ENCODE measurements at regions not wholly inside any gene's neighbourhood (a gene's known extent, or its start where the extent isn't known, plus 50 kb on each side); places are given as distances from the start of the nearest gene placed in this dataset.

DNA sequence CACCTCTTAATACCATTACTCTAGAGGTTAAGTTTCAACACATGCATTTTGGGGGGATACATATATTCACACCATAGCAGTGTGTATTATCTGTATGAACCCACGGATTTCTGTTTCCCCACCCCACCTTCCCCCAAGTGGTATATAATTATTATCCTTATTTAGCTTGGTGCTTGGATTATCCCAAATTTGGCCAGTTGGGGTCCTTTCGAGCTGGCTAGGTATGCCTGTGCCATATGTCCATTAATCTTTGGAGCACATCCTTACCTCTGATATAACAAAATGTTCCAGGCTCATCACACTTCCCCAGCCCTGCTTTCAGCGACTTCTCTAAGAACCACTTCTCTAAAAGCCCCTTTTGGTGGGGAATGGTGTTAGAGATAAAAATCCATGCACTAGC lies 118.7 kb upstream of the MLIP start:
- TF ChIP-seq, protein P1, sequence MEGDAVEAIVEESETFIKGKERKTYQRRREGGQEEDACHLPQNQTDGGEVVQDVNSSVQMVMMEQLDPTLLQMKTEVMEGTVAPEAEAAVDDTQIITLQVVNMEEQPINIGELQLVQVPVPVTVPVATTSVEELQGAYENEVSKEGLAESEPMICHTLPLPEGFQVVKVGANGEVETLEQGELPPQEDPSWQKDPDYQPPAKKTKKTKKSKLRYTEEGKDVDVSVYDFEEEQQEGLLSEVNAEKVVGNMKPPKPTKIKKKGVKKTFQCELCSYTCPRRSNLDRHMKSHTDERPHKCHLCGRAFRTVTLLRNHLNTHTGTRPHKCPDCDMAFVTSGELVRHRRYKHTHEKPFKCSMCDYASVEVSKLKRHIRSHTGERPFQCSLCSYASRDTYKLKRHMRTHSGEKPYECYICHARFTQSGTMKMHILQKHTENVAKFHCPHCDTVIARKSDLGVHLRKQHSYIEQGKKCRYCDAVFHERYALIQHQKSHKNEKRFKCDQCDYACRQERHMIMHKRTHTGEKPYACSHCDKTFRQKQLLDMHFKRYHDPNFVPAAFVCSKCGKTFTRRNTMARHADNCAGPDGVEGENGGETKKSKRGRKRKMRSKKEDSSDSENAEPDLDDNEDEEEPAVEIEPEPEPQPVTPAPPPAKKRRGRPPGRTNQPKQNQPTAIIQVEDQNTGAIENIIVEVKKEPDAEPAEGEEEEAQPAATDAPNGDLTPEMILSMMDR (conservative IDR thresholded peaks at IDR 0.05; ENCODE audit: low read depth, low read length), result peak; percentile 43

DNA sequence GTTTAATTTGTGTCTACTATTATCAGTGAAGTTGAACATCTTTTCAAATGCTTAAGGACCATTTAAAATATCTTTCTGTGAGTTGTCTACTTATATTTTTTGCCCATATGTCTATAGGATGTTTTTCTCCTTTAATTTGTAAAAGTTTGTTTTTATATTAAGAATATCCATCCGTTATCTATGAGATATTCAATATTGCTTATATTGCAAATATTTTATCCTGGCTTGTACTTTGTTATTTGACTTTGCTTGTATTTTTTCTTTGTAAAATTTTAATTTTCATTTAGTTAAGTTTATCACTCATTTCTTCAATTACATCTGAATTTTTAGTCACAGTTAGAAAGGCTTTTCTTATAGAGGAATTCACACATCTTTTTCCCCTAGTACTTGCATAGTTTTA lies 117.0 kb upstream of the MLIP start:
- TF ChIP-seq, protein P1 (conservative IDR thresholded peaks at IDR 0.05; ENCODE audit: low read depth, low read length), result no peak

More for the DNA sequence above, 118.7 kb upstream of the MLIP start:
- no peak for DNase-seq (ENCODE audit: low read depth)
- no peak overlapping the region for H3K4me3 ChIP-seq (ENCODE audit: low read depth, low read length)

DNA sequence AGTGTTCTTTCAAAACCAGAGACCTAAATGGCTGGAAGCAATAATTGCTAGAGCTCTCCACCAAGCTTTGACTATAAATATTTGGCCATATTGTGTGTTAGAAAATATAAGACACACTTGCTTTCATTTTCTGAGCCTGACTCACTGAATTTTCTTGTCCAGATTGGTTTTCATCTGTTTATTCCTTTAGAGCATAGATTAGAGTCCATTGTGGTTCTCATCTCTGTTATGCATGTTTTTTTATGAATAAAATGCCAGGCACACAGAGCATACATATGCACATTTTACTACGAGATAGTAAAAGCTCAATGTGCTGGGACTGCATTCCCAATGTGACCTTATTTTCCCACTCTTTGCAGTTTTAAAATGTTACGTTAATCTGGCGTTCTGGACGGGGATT lies 115.3 kb upstream of the MLIP start:
- TF ChIP-seq, protein P1 (conservative IDR thresholded peaks at IDR 0.05; ENCODE audit: low read depth, low read length), result no peak
- DNase-seq (ENCODE audit: low read depth), result no peak

More for the DNA sequence above, 117.0 kb upstream of the MLIP start:
- no peak overlapping the region for H3K4me3 ChIP-seq (ENCODE audit: low read depth, low read length)
- no peak for DNase-seq (ENCODE audit: low read depth)

DNA sequence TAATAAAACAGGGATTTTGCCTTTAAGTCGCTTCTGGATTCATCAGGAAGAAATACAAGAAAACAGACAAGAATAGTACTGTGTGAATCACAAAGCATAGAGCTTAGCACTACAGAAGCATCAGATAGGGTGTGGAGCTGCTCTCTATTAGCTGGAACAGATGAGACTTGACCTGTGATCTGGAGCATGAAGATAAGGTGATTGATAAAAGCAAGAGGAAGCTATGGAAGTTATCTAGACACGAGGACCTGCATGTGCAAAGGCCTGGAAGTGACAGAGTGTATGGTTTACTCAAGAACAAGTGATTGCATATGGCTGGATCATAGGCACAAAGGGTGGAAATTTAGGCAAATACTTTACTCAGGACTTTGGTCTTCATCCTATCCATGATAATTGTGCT lies 112.9 kb upstream of the MLIP start:
- DNase-seq (ENCODE audit: low read depth), result no peak
- no peak overlapping the region for H3K4me3 ChIP-seq (ENCODE audit: low read depth, low read length)
- TF ChIP-seq, protein P1 (conservative IDR thresholded peaks at IDR 0.05; ENCODE audit: low read depth, low read length), result no peak

More for the DNA sequence above, 115.3 kb upstream of the MLIP start:
- no peak overlapping the region for H3K4me3 ChIP-seq (ENCODE audit: low read depth, low read length)

DNA sequence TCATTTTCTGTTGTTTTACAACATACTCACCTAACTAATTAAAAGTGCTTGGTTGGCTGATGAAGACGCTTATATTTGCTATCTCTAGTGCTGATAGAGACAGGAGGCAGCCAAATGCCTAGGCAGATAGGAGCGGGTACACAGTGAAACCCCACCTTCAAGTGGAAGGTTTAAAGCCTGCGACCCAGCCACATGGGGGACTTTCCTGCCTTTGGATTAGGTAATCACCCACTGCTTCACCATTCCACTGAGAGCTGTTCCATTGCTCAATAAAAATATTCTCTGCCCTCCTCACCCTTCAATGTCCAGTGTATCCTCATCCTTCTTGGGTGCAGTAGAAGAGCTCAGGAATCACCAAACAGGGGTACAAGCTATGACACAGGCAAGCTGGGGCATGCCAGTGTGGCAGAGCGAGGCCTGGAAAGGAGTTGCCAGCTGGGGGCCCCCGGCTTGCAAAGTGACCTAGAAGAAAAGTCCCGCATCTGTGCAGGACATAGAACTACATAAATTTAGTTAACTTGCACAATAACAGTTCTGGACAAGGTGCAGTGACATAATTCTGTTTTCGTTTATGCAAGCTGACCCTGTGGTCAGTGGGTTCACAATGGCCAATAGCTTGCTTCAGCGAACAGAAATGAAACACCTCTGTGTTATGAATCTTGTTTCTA lies 112.0 kb upstream of the MLIP start:
- TF ChIP-seq, protein P1 (conservative IDR thresholded peaks at IDR 0.05; ENCODE audit: low read depth, low read length), result no peak
- H3K4me3 ChIP-seq (ENCODE audit: low read depth, low read length), result no peak overlapping the region
- peak; percentile 56 for DNase-seq (ENCODE audit: low read depth)

DNA sequence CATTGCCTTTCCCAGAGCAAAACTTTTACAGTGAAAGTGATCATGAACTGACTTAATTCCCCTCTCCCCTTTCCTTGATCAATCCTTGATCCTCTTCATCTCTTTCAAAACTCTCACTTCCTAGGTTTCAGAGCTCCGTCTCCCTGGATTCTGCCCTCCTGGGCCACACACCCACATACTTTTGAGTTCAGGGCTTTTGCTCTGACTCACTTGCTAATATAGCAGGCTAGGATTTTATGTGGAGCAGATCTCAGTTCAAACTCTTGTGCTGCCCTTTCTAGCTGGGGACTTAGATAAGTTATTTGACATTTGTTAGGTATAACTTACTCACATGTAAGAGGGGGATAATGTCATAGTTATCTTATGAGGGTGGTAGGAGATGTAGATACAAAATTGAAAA lies 109.1 kb upstream of the MLIP start:
- H3K4me3 ChIP-seq (ENCODE audit: low read depth, low read length), result no peak overlapping the region
- DNase-seq (ENCODE audit: low read depth), result no peak
- TF ChIP-seq, protein P1 (conservative IDR thresholded peaks at IDR 0.05; ENCODE audit: low read depth, low read length), result no peak

DNA sequence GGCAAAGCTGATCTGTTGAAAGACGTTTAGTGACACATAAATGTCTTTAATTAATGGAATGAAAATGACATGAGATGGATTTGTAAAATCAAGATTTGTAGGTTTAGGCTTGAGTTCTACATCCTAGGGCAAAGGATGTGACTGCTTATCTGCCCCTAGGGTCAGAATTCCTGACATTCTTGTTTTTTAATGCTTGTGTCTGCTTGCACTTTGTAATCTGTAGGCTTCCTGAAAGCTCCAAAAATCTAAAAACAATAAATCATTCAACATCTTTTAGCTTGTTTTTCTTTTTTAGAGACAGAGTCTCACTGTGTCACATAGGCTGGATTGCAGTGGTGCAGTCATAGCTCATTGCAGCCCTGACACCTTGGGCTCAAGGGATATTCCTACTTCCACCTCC lies 107.9 kb upstream of the MLIP start:
- no peak overlapping the region for H3K4me3 ChIP-seq (ENCODE audit: low read depth, low read length)
- TF ChIP-seq, protein P1 (conservative IDR thresholded peaks at IDR 0.05; ENCODE audit: low read depth, low read length), result no peak
- DNase-seq (ENCODE audit: low read depth), result no peak
